GM18517 (cell line): ENCODE measurements at regions not wholly inside any gene's neighbourhood (a gene's known extent, or its start where the extent isn't known, plus 50 kb on each side); places are given as distances from the start of the nearest gene placed in this dataset.
"Not testable (repeated sequence)": the region's sequence is repeated elsewhere in the genome, so short reads cannot be mapped to it uniquely, and the experiment has no call there.

ENCODE experiments used
- ATAC-seq: cut with Tn5 transposase; IDR thresholded peaks from one replicate; pipeline ENCODE4 v1.9.1; 2021; ENCODE audit warnings: mild to moderate bottlenecking, moderate library complexity; ENCODE audit not compliant: unreplicated experiment

DNA sequence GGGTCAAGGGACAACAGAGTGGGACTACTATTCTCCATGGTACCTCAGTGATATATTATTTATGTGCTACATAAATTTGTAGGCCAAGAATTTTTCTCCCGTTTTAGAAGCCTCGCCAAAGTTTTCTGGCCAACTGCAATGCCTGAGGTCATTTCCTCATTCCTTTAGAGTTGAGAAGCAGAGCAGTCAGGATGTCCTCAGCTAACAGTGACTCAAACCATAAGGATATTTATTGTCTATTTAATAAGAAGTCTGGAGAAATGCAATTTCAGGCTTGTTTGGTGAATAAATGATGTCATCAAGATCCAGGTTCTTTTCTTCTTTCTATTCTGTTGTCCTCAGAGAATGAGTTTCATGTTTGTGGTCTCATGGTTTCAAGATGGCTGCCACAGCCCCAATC lies 91.0 kb downstream of the ADCYAP1 start:
- no peak for ATAC-seq

DNA sequence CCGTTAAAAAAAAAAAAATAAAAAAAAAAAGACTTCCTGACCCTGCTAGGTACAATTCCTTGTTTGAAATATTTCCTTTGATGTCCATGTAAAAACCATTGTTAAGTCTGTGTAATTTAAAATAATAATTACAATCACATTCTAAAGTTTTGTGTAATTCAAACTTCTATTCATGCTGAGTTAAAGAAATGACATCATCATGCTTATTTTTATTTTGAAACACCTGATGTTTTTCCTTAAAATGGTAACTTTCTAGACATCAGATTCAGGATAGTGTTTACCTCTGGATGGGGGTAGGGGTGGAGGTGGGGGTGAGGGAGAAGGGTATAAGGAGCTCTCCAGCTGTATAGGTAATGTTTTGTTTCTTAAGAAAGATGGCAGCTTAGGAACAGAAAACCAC lies 92.8 kb downstream of the ADCYAP1 start:
- no peak for ATAC-seq

DNA sequence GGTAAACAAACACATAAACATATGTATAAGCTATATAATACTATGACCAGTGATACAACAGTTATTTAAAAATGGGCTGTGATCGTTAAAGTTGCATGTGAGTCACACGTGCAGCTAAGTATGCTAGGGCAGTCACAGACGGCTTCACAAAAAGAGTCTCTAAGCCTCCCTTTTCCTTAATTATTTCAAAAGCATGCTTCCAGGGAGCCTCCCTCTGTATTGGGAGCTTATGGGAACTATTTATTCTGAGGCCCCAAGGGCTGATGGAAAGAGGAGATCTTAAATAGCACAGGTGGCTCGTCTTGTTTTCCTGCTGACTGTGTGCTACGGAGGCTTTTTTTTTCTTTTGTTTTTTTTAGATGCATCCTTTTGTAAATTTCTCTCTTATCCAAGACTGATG lies 94.3 kb downstream of the ADCYAP1 start:
- ATAC-seq: no peak

DNA sequence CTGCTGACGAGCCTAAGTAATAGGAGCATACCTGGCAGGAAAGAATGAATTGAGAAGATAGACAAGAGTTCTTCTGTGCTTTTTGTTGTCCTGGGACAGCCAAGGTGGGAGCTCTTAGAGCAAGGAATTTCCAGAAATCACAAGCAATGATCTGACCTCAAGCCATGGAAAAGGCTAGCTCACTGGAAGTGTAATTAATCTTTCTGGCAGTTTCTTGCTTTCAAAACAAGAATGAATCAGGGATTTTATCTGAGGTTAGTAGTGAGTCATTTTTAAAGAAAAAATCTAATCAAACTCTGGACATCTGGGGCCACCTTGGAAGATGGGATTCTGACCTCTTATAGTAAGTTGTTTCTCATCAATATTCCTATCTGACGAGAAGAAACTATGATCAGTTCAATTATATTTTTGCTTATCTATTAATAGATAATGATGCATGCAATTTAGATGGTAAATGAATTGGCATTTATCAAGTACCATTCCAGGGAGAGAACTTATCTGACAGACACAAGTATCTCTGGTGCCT lies 98.0 kb downstream of the ADCYAP1 start:
- ATAC-seq: no peak

DNA sequence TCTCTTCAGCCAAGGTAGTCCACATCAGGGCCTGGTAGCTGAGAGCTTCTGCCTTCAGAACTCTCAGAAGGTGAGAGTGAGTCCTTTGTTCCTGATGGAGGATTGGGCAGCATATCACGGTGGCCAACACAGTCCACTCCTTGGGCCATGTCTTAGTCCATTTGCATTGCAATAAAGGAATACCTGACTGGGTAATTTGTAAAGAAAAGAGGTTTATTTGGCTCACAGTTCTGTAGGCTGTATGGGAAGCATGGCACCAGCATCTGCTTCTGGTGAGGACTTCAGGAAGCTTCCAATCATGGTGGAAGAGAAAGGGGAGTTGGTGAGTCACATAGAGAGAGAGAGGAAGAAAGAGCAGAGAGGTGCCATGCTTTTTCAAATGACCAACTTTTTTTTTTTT lies 98.8 kb downstream of the ADCYAP1 start:
- no peak for ATAC-seq

DNA sequence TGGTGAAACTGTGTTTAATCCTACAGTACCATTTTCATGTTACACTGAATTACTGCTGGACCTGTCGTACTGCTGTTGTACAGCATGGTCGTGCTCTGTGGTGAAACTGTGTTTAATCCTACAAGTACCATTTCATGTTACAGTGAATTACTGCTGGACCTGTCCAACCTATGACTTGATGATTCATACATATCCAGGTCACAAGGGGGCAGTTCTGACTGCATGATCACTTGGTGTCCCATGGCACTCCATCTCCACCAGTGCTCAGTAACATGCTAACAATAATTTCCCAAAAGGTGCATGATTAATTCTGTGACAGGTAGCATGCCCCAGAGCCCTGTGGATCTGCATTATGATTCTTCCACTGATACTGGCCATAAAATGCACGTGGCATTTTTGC lies 101.6 kb downstream of the ADCYAP1 start:
- ATAC-seq: no peak

DNA sequence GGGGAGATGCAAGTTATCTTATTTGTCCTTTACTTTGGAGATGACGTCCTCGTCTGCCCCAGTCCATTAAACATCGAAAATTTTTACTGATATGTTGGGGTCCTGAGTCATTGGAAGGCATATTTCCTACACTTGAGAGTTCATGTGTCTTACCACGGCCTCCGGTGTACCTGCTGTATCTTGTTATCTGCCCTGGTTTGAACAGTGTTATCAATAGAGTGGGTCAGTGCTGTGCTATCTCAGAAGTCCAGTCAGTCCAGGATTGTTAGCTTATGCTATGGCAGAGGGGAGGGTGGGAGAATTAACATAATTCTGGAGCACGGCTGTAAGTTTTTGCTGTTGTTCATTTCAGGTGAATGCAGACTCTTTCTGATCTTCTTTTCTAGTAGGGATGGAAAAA lies 102.3 kb downstream of the ADCYAP1 start:
- no peak for ATAC-seq

DNA sequence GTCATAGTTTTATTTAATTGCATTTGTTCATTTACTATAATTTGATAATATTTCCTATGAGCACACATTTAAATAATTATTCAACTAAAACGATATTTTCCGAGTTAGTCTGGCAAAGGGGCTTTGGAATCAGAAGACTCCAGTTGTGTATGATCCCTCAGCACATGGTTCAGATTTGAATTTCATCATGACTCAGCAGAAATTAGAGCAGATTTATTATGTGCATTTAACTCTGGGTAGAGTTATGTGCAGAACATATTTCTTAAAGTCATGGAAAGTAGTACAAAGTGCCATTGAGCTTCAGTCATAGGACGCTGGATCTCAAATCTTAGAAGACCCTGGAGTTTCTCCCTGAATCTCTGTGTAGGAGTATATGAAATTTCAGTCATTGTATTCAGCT lies 106.7 kb downstream of the ADCYAP1 start:
- ATAC-seq: no peak

DNA sequence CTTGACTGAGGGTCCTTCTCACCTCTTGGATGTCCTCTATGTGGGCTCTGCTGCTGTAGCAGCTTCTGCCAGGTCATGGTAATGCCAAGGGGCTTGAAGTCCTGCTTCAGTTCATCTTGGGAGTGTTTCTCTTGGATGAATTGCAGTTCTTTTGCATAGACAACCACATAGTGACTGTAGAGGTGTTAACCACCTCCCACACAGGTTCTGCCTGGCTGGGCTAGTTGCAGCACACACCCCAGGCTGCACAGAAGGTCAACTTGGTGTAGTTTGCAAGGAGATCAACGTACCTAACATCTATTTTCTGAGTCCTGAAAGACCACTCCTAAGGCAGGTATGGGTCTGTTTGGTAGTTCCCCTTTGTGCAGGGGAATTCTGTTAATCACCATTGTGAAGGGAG lies 108.1 kb downstream of the ADCYAP1 start:
- no peak for ATAC-seq

DNA sequence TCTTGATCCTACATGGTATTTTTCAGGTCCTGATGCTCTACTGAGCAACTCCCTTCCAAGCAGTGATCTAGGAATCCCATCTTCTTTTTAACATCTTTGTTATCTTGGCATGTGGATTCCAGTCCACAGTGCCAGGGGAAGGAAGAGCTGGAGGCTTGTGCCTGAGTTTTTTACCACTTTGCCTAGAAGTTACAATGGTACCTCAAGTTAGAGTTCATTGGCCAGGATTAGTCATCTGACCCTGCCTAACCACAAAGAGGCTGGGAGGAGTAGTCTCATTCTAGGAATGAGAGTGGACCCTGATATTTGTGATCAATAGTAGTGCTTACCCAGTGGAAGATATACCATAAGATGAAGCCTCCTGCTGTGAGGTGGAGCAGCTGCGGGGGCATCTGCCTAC lies 109.3 kb downstream of the ADCYAP1 start:
- no peak for ATAC-seq

DNA sequence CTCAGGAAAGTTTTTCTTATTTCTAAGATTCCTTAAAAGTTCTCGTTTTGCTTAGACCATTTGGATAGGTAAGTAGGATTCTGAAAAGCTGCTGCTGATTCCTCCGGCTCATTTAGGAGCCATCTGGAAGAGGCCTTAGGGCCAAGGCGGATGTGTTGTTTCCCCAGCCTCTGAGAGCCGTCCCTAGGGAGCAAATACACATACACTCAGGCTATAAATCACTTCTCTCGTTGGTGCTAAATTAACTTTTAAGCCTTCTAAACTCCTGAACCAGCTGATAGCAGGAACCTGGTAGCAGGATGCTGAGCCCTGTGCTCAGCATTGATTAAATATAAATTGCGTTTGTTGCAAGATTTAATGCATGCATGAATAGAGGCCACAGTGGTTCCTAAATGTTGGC lies 109.8 kb downstream of the ADCYAP1 start:
- ATAC-seq: no peak

DNA sequence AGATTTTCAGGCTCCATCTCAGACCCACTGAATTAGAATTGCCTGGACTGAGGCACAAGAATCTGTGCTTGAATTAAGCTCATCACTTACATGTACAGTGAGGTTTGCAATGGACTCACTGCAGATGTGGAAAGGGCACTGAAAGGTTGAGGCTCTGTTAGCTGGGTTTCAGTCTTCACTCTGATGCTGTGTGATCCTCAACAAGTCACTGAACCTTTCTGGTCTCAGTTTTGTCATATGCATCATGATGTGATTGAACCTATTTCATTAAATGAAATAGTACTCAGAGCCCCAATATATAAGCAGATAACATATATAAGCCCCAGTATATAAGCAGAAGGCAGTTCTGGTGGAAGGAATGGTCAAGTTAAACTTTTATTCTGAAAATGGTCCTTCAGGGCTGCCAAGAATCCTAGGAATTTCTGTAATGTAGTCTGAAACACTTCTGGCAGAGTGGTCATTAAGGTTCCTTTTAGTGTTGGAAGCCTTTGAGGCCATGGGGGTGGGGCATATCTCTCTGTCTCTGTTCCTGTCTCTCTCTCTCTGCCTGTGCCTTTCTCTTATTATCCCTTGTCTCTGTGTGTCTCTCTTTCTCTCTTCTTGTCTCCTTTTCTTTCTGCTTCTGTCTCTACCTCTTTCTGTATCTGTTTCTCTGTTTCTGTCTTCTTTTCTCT lies 110.4 kb downstream of the ADCYAP1 start:
- no peak for ATAC-seq

DNA sequence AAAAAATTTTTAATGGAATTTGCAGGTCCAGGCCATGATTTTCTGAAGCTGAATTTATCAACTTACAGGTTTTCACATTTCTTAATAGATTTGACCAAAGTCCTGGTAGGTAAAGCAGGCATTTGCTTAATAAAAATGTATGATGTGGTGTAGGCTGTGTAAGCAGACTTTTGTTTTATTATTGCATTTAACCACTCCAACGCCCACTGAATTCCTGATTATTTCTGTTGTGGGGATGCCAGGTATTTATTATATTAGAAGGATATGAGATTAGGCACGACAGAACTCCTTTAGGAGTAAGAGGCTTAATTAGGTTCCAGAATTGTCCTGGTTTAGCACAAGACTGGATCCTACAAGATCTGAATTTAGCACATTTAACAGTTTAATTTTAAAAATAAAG lies 111.1 kb downstream of the ADCYAP1 start:
- ATAC-seq: no peak

DNA sequence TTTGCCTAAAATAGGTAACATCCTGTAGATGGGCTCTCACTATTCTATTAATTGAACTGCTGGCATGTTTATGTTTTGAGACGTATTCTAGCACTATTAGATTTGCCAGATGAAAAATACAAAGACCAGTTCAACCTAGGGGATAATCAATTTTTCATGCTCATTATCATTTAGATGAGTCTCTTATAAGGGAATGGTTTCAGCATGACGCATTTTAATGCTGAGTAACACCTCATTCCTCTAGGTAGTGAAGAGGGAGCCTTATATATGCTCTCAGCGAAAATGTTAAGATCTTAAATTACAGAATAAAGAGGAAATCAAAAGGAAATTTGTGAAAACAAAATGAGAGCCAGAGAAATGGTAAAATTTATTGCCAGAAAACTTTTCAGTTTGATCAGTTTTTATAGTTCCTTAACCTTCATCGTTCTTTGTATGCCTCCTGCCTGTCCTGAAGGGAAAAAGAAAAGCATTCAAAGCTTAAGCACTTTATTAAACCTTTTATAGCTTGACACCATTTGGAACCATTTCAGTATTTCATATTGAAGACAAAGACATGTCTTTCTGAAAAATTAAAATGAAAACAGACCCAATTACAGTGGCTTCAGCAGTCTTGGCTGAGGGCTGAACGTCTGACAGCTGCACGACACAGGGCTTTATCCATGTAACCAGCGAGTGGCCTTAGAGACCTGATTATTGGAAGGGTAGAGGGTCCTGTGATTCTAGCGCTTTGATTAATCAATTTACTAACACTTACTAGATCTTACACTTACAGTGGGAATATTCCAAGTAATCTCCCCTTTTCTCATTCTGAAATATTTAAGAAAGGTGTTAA lies 112.8 kb downstream of the ADCYAP1 start:
- no peak for ATAC-seq

DNA sequence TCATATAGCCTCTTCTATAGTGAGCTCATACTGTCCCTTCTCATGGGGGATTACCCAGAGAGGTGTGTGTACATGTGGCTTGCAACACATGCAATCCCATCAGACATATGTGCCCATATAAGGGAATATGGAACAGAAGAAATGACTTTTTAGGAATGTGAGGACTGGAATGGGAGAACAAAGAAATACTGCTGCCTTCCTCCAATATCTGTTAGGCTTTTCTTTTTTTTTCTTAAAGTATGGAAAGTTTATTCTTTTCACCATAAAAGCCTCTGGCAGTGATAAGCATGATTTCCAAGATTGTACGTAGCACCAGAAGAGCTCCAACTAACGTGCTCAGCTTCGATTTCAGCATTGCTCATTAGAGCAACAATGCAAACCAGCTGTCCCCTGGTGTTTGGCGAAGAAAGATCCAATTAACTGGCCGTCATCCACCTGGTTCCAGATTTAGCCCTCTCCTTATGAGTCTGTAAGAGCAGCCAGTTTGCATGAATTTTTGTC lies 113.6 kb downstream of the ADCYAP1 start:
- no peak for ATAC-seq

DNA sequence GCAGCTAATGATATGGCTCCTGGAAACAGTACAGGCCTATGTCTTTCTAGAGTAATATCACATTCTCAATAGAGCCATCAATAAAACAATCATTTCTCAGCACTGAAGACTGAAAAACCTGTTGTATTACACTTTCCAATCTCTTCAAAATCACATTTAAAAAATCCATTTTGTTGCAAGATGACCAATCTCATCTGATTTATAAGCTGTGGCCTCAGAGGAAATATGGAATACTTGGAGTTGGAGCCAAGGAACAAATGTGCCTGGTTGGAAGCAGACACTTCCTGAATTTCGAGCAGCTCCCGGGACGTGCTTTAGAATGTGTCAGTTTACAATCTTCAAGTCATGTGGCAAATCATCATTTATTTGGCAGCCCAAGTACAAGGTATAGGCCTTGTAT lies 114.5 kb downstream of the ADCYAP1 start:
- no peak for ATAC-seq

DNA sequence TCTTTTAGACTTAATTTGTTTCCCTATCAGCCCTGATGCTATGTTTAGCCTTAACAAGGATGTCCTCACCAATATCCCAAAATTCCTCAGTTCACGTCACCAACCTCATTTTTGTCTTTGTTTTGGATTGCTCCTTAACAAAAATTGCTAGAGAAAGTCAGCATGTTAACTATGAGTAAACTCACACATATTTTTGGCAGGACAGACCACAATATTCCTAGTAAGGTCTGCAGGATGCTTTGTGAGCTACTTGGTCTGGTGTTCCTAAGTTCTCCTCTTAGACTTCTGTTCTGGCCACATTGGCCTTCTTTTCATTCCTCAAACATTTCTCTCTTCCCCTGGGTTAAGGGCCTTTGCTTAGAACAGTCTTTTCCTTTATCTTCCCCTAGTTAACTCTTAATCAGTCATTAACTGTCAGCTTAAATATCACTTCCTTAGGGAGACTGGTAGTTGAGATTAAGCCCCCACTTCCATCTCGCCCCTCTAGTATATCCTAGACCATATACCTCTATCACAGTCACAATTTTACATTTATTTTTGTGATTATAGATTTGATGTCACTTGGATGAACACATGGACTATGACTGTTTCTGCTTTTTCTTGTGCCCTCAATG lies 116.2 kb downstream of the ADCYAP1 start:
- no peak for ATAC-seq

DNA sequence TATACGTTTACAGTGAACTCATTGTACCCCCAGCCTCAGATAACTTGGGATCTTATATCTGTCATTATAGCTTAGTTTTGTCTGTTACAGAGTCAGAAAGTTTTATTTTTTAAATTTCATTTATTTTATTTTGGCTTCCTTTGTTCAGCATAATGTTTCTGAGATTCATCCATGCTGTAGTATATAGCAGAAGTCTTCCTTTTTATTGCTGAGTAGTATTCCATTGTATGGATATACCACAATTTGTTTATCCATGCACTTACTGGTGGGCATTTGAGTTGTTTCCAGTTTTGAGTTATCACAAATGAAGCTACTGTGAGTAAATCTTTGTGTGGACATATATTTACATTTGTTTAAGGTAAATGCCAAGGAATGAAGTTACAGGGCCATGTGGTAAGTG lies 122.3 kb downstream of the ADCYAP1 start:
- no peak for ATAC-seq

DNA sequence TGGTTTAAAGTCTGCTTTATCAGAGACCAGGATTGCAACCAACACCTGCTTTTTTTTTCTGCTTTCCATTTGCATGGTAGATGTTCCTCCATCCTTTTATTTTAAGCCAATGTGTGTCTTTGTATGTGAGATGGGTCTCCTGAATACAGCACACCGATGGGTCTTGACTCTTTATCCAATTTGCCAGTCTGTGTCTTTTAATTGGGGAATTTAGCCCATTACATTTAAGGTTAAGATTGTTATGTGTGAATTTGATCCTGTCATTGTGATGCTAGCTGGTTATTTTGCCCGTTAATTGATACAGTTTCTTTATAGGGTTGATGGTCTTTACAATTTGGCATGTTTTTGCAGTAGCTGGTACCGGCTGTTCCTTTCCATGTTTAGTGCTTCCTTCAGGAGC lies 128.4 kb downstream of the ADCYAP1 start:
- ATAC-seq: not testable (repeated sequence)

DNA sequence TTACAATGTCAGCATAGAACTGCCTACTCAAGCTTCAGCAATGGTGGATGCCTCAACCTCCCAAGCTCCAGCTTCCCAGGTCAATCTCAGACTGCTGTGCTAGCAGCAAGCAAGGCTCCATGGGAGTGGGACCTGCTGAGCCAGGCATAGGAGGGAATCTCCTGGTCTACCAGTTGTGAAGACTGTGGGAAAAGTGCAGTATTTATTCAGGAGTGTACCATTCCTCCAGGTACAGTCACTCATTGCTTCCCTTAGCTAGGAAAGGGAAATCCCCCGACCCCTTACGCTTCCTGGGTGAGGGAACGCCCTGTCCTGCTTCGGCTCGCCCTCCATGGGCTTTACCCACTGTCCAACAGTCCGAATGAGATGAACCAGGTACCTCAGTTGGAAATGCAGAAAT lies 130.3 kb downstream of the ADCYAP1 start:
- ATAC-seq: no peak

DNA sequence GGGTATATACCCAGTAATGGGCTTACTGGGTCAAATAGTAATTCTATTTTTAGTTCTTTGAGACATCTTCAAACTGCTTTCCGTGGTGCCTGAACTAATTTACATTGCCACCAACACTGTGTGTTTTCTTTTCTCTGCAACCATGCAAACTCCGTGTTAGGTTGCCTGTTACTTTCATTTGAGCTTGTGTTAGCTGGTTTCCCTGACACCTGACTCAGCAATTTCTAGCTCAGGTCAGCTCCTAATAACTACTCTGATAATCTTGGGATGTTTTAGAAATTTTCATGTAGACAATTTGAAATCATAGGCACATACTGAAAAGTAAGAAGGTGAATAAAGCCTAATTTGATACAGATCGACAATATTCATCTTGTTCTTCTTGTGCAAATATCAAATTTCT lies 132.3 kb downstream of the ADCYAP1 start:
- ATAC-seq: no peak

DNA sequence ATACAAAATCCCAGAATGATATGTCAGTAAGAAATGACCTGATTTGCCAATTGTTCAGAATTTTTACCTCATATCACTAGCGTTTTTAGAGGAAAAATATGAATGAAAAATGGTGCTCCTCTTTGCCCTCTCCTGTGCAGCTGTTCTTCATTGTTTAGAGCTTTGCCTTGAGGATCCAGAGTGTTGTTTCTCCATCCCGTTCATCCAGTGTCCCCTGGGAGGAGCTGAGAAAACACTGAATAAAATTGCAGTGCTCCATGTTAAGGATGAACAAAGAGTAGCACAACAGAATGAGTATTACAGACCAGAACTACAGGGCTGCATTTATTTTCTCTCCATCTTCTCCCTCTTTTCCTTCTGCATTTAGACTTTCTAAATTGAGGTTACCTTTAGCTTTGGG lies 133.1 kb downstream of the ADCYAP1 start:
- no peak for ATAC-seq
